ENCODE measurements at regions not wholly inside any gene's neighbourhood (a gene's known extent, or its start where the extent isn't known, plus 50 kb on each side); places are given as distances from the start of the nearest gene placed in this dataset.

GRCh38 chr3:182451871-182452270, 341.4 kb upstream of the ATP11B start:
- no peak for TF ChIP-seq CTCF (IDR thresholded peaks at IDR 0.05; ENCODE audit: low read depth, low read length, missing input control)
- no peak for TF ChIP-seq MAX (IDR thresholded peaks at IDR 0.05)
